ENCODE measurements at regions not wholly inside any gene's neighbourhood (a gene's known extent, or its start where the extent isn't known, plus 50 kb on each side); places are given as distances from the start of the nearest gene placed in this dataset.
"Not testable (repeated sequence)": the region's sequence is repeated elsewhere in the genome, so short reads cannot be mapped to it uniquely, and the experiment has no call there.

- ATAC-seq (no peak), DNase-seq (no peak)
Measured at GRCh38 chr21:38041493-38041892, 125.2 kb upstream of the KCNJ6 start.

GRCh38 chr21:38042246-38042645, 126.0 kb upstream of the KCNJ6 start:
- DNase-seq: no peak
- ATAC-seq: no peak

GRCh38 chr21:38048167-38048566, 131.9 kb upstream of the KCNJ6 start:
- DNase-seq (no peak), ATAC-seq (no peak)

GRCh38 chr21:38054334-38054733, 138.1 kb upstream of the KCNJ6 start:
- DNase-seq: no peak
- ATAC-seq: no peak

- DNase-seq (no peak), ATAC-seq (no peak)
Measured at GRCh38 chr21:38056481-38056880, 140.2 kb upstream of the KCNJ6 start.

- ATAC-seq (no peak), DNase-seq (no peak)
Measured at GRCh38 chr21:38057626-38058025, 141.4 kb upstream of the KCNJ6 start.

GRCh38 chr21:38060533-38060932, 144.3 kb upstream of the KCNJ6 start:
- DNase-seq (no peak), ATAC-seq (no peak)

- DNase-seq (no peak), ATAC-seq (no peak)
Measured at GRCh38 chr21:38067086-38067739, 151.0 kb upstream of the KCNJ6 start.

- no peak for DNase-seq
- ATAC-seq: no peak
Measured at GRCh38 chr21:38072489-38072888, 156.2 kb upstream of the KCNJ6 start.

GRCh38 chr21:38075833-38076587, 159.8 kb upstream of the KCNJ6 start:
- DNase-seq (no peak), ATAC-seq (no peak)

- no peak for DNase-seq
- ATAC-seq: no peak
Measured at GRCh38 chr21:38077569-38077968, 161.3 kb upstream of the KCNJ6 start.

GRCh38 chr21:38080888-38081287, 164.6 kb upstream of the KCNJ6 start:
- no peak for ATAC-seq
- no peak for DNase-seq

- DNase-seq (no peak), ATAC-seq (no peak)
Measured at GRCh38 chr21:38081708-38082107, 165.5 kb upstream of the KCNJ6 start.

- DNase-seq (no peak), ATAC-seq (no peak)
Measured at GRCh38 chr21:38082936-38083485, 166.8 kb upstream of the KCNJ6 start.

GRCh38 chr21:38083535-38083934, 167.3 kb upstream of the KCNJ6 start:
- DNase-seq: no peak
- no peak for ATAC-seq

GRCh38 chr21:38086580-38086979, 170.2 kb upstream of the KCNJ15 start:
- ATAC-seq (no peak), DNase-seq (no peak)

GRCh38 chr21:38088916-38089762, 167.7 kb upstream of the KCNJ15 start:
- DNase-seq (no peak), ATAC-seq (no peak)

- no peak for DNase-seq
- ATAC-seq: no peak
Measured at GRCh38 chr21:38089763-38090046, 167.1 kb upstream of the KCNJ15 start.

GRCh38 chr21:38091061-38091460, 165.7 kb upstream of the KCNJ15 start:
- not testable (repeated sequence) for DNase-seq, ATAC-seq

- ATAC-seq (no peak), DNase-seq (no peak)
Measured at GRCh38 chr21:38092051-38092450, 164.7 kb upstream of the KCNJ15 start.

GRCh38 chr21:38095220-38095619, 161.6 kb upstream of the KCNJ15 start:
- ATAC-seq (no peak), DNase-seq (no peak)

- DNase-seq (no peak), ATAC-seq (no peak)
Measured at GRCh38 chr21:38097789-38098188, 159.0 kb upstream of the KCNJ15 start.

- DNase-seq: no peak
- no peak for ATAC-seq
Measured at GRCh38 chr21:38112219-38112789, 144.5 kb upstream of the KCNJ15 start.

All from stimulated activated naive CD8-positive, alpha-beta T cell treated with anti-CD3 and anti-CD28 coated beads, Interleukin-15, Interleukin-2, amounts not matched to agents 100 U/mL and 50 U/mL, for 24 hours (primary cell).